GM12878 (cell line): ENCODE measurements at regions not wholly inside any gene's neighbourhood (a gene's known extent, or its start where the extent isn't known, plus 50 kb on each side); places are given as distances from the start of the nearest gene placed in this dataset.

ENCODE experiments used
- BHLHE40 ChIP-seq, 2 experiments: fragments of 450-650 bp in 1 of 2; IDR thresholded peaks; 2 replicates each; pipeline ENCODE4 v1.6.1; 2011 to 2017; ENCODE audit warnings: low read depth in 2 of 2, borderline replicate concordance in 1 of 2, improper control_type of control experiment in 1 of 2, low read length in 1 of 2, mild to moderate bottlenecking in 1 of 2
- CHD1 ChIP-seq: IDR thresholded peaks from 2 replicates; pipeline ENCODE4 v1.6.1; 2012; ENCODE audit warnings: low read depth, low read length, improper control_type of control experiment
- EP300 ChIP-seq, 2 experiments: fragments of 150-350 bp in 1 of 2; IDR thresholded peaks; 2 replicates each; pipeline ENCODE4 v1.6.1; 2011 to 2012; ENCODE audit warnings: low read depth in 2 of 2, low read length in 2 of 2, borderline replicate concordance in 1 of 2, improper control_type of control experiment in 1 of 2, inconsistent platforms in 1 of 2; ENCODE audit not compliant: control insufficient read depth in 1 of 2
- EZH2 ChIP-seq: IDR thresholded peaks from 2 replicates; pipeline ENCODE4 v1.6.1; 2012; ENCODE audit warnings: low read depth, mild to moderate bottlenecking, control low read depth, inconsistent platforms, low read length, borderline replicate concordance; ENCODE audit not compliant: control insufficient read depth
- JUNB ChIP-seq: IDR thresholded peaks from 2 replicates; pipeline ENCODE4 v1.6.1; 2016; ENCODE audit warnings: antibody characterized with exemption, mild to moderate bottlenecking
- MTA3 ChIP-seq: IDR thresholded peaks from 2 replicates; pipeline ENCODE4 v1.6.1; 2012; ENCODE audit warnings: low read length, inconsistent platforms, borderline replicate concordance
- NRF1 ChIP-seq: conservative IDR thresholded peaks from 2 replicates; pipeline ENCODE4 v1.6.1; 2011; ENCODE audit warnings: mild to moderate bottlenecking, low read depth, low read length, improper control_type of control experiment
- RFX5 ChIP-seq: IDR thresholded peaks from 2 replicates; pipeline ENCODE4 v1.6.1; 2011; ENCODE audit warnings: low read depth, low read length, improper control_type of control experiment
- TAF1 ChIP-seq: IDR thresholded peaks from 2 replicates; pipeline ENCODE4 v1.6.1; 2011; ENCODE audit warnings: mild to moderate bottlenecking, low read depth, low read length, borderline replicate concordance
- TCF12 ChIP-seq: IDR thresholded peaks from 2 replicates; pipeline ENCODE4 v1.6.1; 2011; ENCODE audit warnings: low read depth, mild to moderate bottlenecking, low read length
- WRNIP1 ChIP-seq: IDR thresholded peaks from 2 replicates; pipeline ENCODE4 v1.6.1; 2011; ENCODE audit warnings: low read depth, low read length, improper control_type of control experiment, borderline replicate concordance
- TF ChIP-seq, protein P1 (sequence below), 3 experiments: IDR thresholded peaks in 2 of 3; conservative IDR thresholded peaks in 1 of 3; 2 replicates each; pipeline ENCODE4 v1.5.1; 2011; ENCODE audit warnings: low read depth in 3 of 3, low read length in 3 of 3, mild to moderate bottlenecking in 3 of 3, control low read depth in 2 of 3, moderate library complexity in 2 of 3, inconsistent platforms in 1 of 3, mixed read lengths in 1 of 3; ENCODE audit not compliant: control insufficient read depth in 2 of 3, insufficient read depth in 1 of 3; ENCODE audit errors: extremely low read depth in 1 of 3
- TF ChIP-seq, protein P2 (sequence below): IDR thresholded peaks from 2 replicates; pipeline ENCODE4 v1.6.1; 2012; ENCODE audit warnings: mild to moderate bottlenecking, low read depth, low read length

- TF ChIP-seq RFX5 (no peak), EZH2 (no peak), NRF1 (no peak), BHLHE40 (IDR thresholded peaks at IDR 0.05; ENCODE audit: borderline replicate concordance in 1 of 2, low read depth in 2 of 2, low read length in 1 of 2) (no peak), WRNIP1 (no peak), CHD1 (no peak), TCF12 (no peak), JUNB (no peak), EP300 (IDR thresholded peaks at IDR 0.05; ENCODE audit: borderline replicate concordance in 1 of 2, control insufficient read depth in 1 of 2, low read depth in 2 of 2, low read length in 2 of 2) (no peak), TAF1 (no peak), MTA3 (no peak)
- TF ChIP-seq, protein P1, sequence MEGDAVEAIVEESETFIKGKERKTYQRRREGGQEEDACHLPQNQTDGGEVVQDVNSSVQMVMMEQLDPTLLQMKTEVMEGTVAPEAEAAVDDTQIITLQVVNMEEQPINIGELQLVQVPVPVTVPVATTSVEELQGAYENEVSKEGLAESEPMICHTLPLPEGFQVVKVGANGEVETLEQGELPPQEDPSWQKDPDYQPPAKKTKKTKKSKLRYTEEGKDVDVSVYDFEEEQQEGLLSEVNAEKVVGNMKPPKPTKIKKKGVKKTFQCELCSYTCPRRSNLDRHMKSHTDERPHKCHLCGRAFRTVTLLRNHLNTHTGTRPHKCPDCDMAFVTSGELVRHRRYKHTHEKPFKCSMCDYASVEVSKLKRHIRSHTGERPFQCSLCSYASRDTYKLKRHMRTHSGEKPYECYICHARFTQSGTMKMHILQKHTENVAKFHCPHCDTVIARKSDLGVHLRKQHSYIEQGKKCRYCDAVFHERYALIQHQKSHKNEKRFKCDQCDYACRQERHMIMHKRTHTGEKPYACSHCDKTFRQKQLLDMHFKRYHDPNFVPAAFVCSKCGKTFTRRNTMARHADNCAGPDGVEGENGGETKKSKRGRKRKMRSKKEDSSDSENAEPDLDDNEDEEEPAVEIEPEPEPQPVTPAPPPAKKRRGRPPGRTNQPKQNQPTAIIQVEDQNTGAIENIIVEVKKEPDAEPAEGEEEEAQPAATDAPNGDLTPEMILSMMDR (IDR thresholded peaks at IDR 0.05 in 2 of 3, conservative IDR thresholded peaks at IDR 0.05 in 1 of 3; ENCODE audit: control insufficient read depth in 2 of 3, extremely low read depth in 1 of 3, insufficient read depth in 1 of 3, low read depth in 3 of 3, low read length in 3 of 3), result no peak
- TF ChIP-seq, protein P2, sequence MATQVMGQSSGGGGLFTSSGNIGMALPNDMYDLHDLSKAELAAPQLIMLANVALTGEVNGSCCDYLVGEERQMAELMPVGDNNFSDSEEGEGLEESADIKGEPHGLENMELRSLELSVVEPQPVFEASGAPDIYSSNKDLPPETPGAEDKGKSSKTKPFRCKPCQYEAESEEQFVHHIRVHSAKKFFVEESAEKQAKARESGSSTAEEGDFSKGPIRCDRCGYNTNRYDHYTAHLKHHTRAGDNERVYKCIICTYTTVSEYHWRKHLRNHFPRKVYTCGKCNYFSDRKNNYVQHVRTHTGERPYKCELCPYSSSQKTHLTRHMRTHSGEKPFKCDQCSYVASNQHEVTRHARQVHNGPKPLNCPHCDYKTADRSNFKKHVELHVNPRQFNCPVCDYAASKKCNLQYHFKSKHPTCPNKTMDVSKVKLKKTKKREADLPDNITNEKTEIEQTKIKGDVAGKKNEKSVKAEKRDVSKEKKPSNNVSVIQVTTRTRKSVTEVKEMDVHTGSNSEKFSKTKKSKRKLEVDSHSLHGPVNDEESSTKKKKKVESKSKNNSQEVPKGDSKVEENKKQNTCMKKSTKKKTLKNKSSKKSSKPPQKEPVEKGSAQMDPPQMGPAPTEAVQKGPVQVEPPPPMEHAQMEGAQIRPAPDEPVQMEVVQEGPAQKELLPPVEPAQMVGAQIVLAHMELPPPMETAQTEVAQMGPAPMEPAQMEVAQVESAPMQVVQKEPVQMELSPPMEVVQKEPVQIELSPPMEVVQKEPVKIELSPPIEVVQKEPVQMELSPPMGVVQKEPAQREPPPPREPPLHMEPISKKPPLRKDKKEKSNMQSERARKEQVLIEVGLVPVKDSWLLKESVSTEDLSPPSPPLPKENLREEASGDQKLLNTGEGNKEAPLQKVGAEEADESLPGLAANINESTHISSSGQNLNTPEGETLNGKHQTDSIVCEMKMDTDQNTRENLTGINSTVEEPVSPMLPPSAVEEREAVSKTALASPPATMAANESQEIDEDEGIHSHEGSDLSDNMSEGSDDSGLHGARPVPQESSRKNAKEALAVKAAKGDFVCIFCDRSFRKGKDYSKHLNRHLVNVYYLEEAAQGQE, result no peak
These were observed 454.6 kb upstream of the MARCKS start for GRCh38 chr6:113402544-113402943.
